Hepatocyte (in vitro differentiated cells): ENCODE measurements at regions not wholly inside any gene's neighbourhood (a gene's known extent, or its start where the extent isn't known, plus 50 kb on each side); places are given as distances from the start of the nearest gene placed in this dataset.

Experiments
- DNase-seq: peaks from one replicate; pipeline ENCODE4 v3.0.0-alpha.2; 2016; ENCODE audit warnings: low spot score
- H2AFZ ChIP-seq: fragments of 200-600 bp; sonication (generic); 2 replicates; pipeline ENCODE4 v1.6.0; 2016; ENCODE audit warnings: antibody characterized with exemption, mild to moderate bottlenecking
- H3K27ac ChIP-seq: fragments of 200-600 bp; sonication (generic); 2 replicates; pipeline ENCODE4 v1.5.1; 2016; ENCODE audit warnings: mild to moderate bottlenecking
- H3K27me3 ChIP-seq: fragments of 200-600 bp; sonication (generic); 2 replicates; pipeline ENCODE4 v1.6.1; 2016
- H3K36me3 ChIP-seq: fragments of 200-600 bp; sonication (generic); replicated peaks from 2 replicates; pipeline ENCODE4 v1.5.1; 2016; ENCODE audit warnings: low read depth; ENCODE audit not compliant: insufficient read depth
- H3K4me1 ChIP-seq: fragments of 200-600 bp; sonication (generic); 2 replicates; pipeline ENCODE4 v1.5.1; 2016; ENCODE audit warnings: mild to moderate bottlenecking, moderate library complexity; ENCODE audit not compliant: insufficient read depth
- H3K4me2 ChIP-seq: fragments of 200-600 bp; sonication (generic); 2 replicates; pipeline ENCODE4 v1.6.0; 2016
- H3K4me3 ChIP-seq: fragments of 200-600 bp; sonication (generic); 2 replicates; pipeline ENCODE4 v1.5.1; 2016; ENCODE audit warnings: mild to moderate bottlenecking
- H3K79me2 ChIP-seq: fragments of 200-600 bp; sonication (generic); 2 replicates; pipeline ENCODE4 v1.6.0; 2017; ENCODE audit warnings: mild to moderate bottlenecking
- H3K9me2 ChIP-seq: fragments of 200-600 bp; sonication (generic); replicated peaks from 2 replicates; pipeline ENCODE4 v1.6.0; 2017; ENCODE audit warnings: mild to moderate bottlenecking; ENCODE audit not compliant: insufficient read depth
- H3K9me3 ChIP-seq: fragments of 200-600 bp; sonication (generic); 2 replicates; pipeline ENCODE4 v1.5.1; 2016; ENCODE audit warnings: low read depth, mild to moderate bottlenecking
- H4K20me1 ChIP-seq: fragments of 200-600 bp; sonication (generic); 2 replicates; pipeline ENCODE4 v1.6.0; 2016; ENCODE audit warnings: mild to moderate bottlenecking; ENCODE audit not compliant: insufficient read depth, poor library complexity, severe bottlenecking
- CTCF ChIP-seq: fragments of 200-600 bp; sonication (generic); IDR thresholded peaks from 2 replicates; pipeline ENCODE4 v1.5.1; 2016; ENCODE audit warnings: antibody characterized with exemption, mild to moderate bottlenecking; ENCODE audit not compliant: poor library complexity
- EZH2 ChIP-seq: fragments of 200-600 bp; sonication (generic); IDR thresholded peaks from 2 replicates; pipeline ENCODE4 v1.6.1; 2016; ENCODE audit warnings: antibody characterized with exemption, mild to moderate bottlenecking, borderline replicate concordance
- EZH2phosphoT487 ChIP-seq: fragments of 200-600 bp; sonication (generic); IDR thresholded peaks from one replicate; pipeline ENCODE4 v1.6.1; 2018; ENCODE audit warnings: antibody characterized with exemption, mild to moderate bottlenecking, low read depth, moderate library complexity; ENCODE audit not compliant: unreplicated experiment, severe bottlenecking
- WGBS: methylation state at CpG from one replicate; pipeline ENCODE4 v1.1.6; 2016; ENCODE audit warnings: low lambda C conversion rate; ENCODE audit errors: missing lambda C conversion rate; 5-methylcytosine and 5-hydroxymethylcytosine counted together

GRCh38 chrX:69063486-69063885, 101.8 kb downstream of the PJA1 start:
- 70% methylated on average over 4 of the region's 4 CpGs for WGBS
- TF ChIP-seq EZH2phosphoT487 (no peak), EZH2 (no peak), CTCF (no peak)
- DNase-seq: no peak

GRCh38 chrX:69062493-69062892, 102.8 kb downstream of the PJA1 start:
- H3K79me2 ChIP-seq: no peaks in the 10 kb centered on the region
- no peaks in the 10 kb centered on the region for H4K20me1 ChIP-seq
- TF ChIP-seq EZH2 (no peak), EZH2phosphoT487 (no peak), CTCF (no peak)
- H3K27ac ChIP-seq: no peak overlapping the region
- H3K27me3 ChIP-seq: no peaks in the 10 kb centered on the region
- DNase-seq: no peak
- H3K9me2 ChIP-seq: no peaks in the 10 kb centered on the region
- H3K36me3 ChIP-seq: no peaks in the 10 kb centered on the region
- no peak overlapping the region for H2AFZ ChIP-seq
- WGBS: 58% methylated on average over 4 of the region's 4 CpGs
- no peaks in the 10 kb centered on the region for H3K9me3 ChIP-seq
- no peak overlapping the region for H3K4me2 ChIP-seq
- no peaks in the 10 kb centered on the region for H3K4me1 ChIP-seq
- H3K4me3 ChIP-seq: no peak overlapping the region

More at GRCh38 chrX:69063486-69063885, 101.8 kb downstream of the PJA1 start:
- H3K4me3 ChIP-seq: no peak overlapping the region
- H4K20me1 ChIP-seq: no peaks in the 10 kb centered on the region
- H3K9me2 ChIP-seq: no peaks in the 10 kb centered on the region
- no peak overlapping the region for H3K4me2 ChIP-seq
- H2AFZ ChIP-seq: no peak overlapping the region
- no peaks in the 10 kb centered on the region for H3K27me3 ChIP-seq
- no peaks in the 10 kb centered on the region for H3K36me3 ChIP-seq
- no peaks in the 10 kb centered on the region for H3K9me3 ChIP-seq
- H3K79me2 ChIP-seq: no peaks in the 10 kb centered on the region
- no peaks in the 10 kb centered on the region for H3K4me1 ChIP-seq
- no peak overlapping the region for H3K27ac ChIP-seq

- Histone ChIP-seq H3K27ac (peak overlapping the region; percentile 26), H3K36me3 (no peaks in the 10 kb centered on the region), H3K4me2 (no peak overlapping the region), H4K20me1 (no peaks in the 10 kb centered on the region), H3K9me2 (no peaks in the 10 kb centered on the region), H3K4me1 (no peaks in the 10 kb centered on the region), H2AFZ (no peak overlapping the region), H3K79me2 (no peaks in the 10 kb centered on the region), H3K9me3 (no peaks in the 10 kb centered on the region), H3K4me3 (no peak overlapping the region), H3K27me3 (no peaks in the 10 kb centered on the region)
- peak; percentile 37 for DNase-seq
- TF ChIP-seq CTCF (peak; percentile 32), EZH2phosphoT487 (no peak), EZH2 (no peak)
- 69% methylated on average over 6 of the region's 6 CpGs for WGBS
Measured at GRCh38 chrX:69060631-69061408, 104.4 kb downstream of the PJA1 start.
